ENCODE measurements at regions not wholly inside any gene's neighbourhood (a gene's known extent, or its start where the extent isn't known, plus 50 kb on each side); places are given as distances from the start of the nearest gene placed in this dataset.

GRCh38 chr5:96054311-96055030, 92.8 kb upstream of the ELL2 start:
- Mint-ChIP-seq H3K36me3 (ENCODE audit: low read depth) (no peaks in the 10 kb centered on the region), H3K9me3 (peaks cover 7% of the 10 kb centered on the region), H3K4me3 (no peak overlapping the region), H3K27me3 (ENCODE audit: low read depth) (peaks cover 3% of the 10 kb centered on the region), H3K27ac (no peak overlapping the region), H3K4me1 (ENCODE audit: low read depth) (no peaks in the 10 kb centered on the region)
- no peak for DNase-seq (ENCODE audit: low spot score)

- H3K9me3 Mint-ChIP-seq = peaks cover 7% of the 10 kb centered on the region
- H3K27me3 Mint-ChIP-seq (ENCODE audit: low read depth) = peaks cover 3% of the 10 kb centered on the region
- H3K4me3 Mint-ChIP-seq = no peak overlapping the region
- no peaks in the 10 kb centered on the region for H3K4me1 Mint-ChIP-seq (ENCODE audit: low read depth)
- DNase-seq (ENCODE audit: low spot score) = no peak
- H3K36me3 Mint-ChIP-seq (ENCODE audit: low read depth) = no peaks in the 10 kb centered on the region
- H3K27ac Mint-ChIP-seq = no peak overlapping the region
Observed at GRCh38 chr5:96053063-96053735, 91.5 kb upstream of the ELL2 start.

DNA sequence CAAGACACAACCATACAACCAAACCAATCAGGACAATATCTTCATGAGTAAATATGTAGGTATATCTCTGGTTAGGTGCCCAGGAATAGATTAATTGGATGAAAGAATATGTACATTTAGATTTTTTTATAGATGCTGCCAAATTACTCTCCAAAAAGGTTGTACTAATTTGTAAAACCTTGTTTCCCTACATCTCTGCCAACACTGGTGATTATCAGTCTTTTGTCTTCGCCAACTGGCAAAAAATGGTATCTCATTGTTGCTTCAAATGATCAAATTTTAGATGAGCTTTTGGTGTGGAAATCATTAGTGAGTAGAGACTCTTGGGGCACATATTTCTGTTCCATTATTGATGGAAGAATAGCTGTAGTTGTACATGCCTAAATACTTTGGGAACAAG, 90.7 kb upstream of the ELL2 start:
- Mint-ChIP-seq H3K4me3 (no peak overlapping the region), H3K36me3 (ENCODE audit: low read depth) (no peaks in the 10 kb centered on the region), H3K4me1 (ENCODE audit: low read depth) (no peaks in the 10 kb centered on the region), H3K27me3 (ENCODE audit: low read depth) (peaks cover 3% of the 10 kb centered on the region), H3K9me3 (peaks cover 7% of the 10 kb centered on the region), H3K27ac (no peak overlapping the region)
- DNase-seq (ENCODE audit: low spot score) = no peak

DNA sequence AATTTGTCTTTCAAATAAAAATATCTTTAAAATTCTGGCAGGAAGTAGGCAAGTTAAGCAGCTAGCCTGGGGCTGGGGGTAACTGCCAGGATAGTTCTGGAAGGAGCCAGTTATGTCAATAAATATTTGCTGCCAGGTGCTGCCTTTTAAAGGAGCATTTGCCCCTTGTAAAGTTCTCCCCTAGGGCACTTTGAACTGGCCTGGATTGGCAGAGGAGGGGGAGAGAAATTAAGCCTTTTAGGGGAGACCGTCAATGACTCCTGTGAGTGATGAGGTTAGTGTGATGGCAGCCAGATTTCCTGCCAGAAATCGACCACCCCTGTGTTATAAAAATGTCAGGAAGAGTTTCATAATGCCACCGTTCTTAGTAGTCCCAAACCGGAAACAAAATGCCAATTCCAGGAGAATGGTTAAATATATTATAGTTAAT, 89.8 kb upstream of the ELL2 start:
- no peak overlapping the region for H3K27ac Mint-ChIP-seq
- H3K4me1 Mint-ChIP-seq (ENCODE audit: low read depth) = no peaks in the 10 kb centered on the region
- H3K4me3 Mint-ChIP-seq = no peak overlapping the region
- DNase-seq (ENCODE audit: low spot score) = no peak
- peaks cover 7% of the 10 kb centered on the region for H3K9me3 Mint-ChIP-seq
- no peaks in the 10 kb centered on the region for H3K36me3 Mint-ChIP-seq (ENCODE audit: low read depth)
- H3K27me3 Mint-ChIP-seq (ENCODE audit: low read depth) = peaks cover 3% of the 10 kb centered on the region

GRCh38 chr5:96050273-96050880, 88.7 kb upstream of the ELL2 start:
- H3K4me3 Mint-ChIP-seq = no peak overlapping the region
- DNase-seq (ENCODE audit: low spot score) = no peak

DNA sequence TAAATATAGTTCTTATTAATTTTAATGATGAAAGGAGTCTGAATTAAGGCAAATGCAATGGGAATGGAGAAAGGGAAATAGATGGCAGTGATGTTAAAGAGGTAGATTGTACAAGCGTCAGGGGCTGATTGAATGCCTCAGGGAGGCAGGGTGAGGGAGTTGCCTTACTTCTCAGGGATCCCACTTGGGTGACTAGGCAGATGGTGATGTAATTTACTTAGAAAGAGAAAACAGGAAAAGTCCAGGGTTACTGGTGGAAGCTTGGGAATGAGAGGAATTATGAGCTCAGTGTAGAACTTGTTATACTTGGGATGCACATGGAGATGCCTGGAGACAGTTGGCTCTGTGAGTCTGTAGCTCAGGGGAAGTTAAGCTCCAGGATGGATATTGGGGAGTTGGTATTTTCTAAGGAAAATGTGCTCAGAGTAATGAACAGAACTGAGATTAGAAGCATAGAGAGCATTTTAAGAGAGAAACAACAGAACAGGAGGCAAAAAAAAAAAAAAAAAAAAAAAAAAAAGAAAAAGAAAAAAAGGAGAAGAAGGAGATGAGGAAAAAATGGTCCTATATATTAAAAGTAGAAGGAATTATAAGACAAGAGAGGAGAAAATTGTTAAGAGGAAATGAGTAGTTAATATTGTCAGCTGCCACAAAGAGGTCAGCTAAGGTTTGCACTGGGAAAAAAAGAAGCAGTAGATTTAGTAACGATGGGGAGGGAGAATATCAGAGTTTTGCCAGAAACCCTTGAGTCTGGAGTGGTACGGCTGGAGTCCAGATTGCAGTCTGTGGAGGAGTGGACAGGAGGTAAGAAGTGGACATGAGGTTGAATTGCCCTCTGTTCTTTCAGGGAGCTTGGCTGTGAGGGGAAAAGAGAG, 88.0 kb upstream of the ELL2 start:
- H3K9me3 Mint-ChIP-seq = peaks cover 7% of the 10 kb centered on the region
- H3K27ac Mint-ChIP-seq = no peak overlapping the region
- no peaks in the 10 kb centered on the region for H3K27me3 Mint-ChIP-seq (ENCODE audit: low read depth)
- H3K4me1 Mint-ChIP-seq (ENCODE audit: low read depth) = no peaks in the 10 kb centered on the region
- H3K36me3 Mint-ChIP-seq (ENCODE audit: low read depth) = no peaks in the 10 kb centered on the region
- no peak overlapping the region for H3K4me3 Mint-ChIP-seq
- DNase-seq (ENCODE audit: low spot score) = no peak

More at GRCh38 chr5:96050273-96050880, 88.7 kb upstream of the ELL2 start:
- H3K36me3 Mint-ChIP-seq (ENCODE audit: low read depth) = no peaks in the 10 kb centered on the region
- no peak overlapping the region for H3K27ac Mint-ChIP-seq
- H3K4me1 Mint-ChIP-seq (ENCODE audit: low read depth) = no peaks in the 10 kb centered on the region
- H3K9me3 Mint-ChIP-seq = peaks cover 7% of the 10 kb centered on the region
- no peaks in the 10 kb centered on the region for H3K27me3 Mint-ChIP-seq (ENCODE audit: low read depth)

DNA sequence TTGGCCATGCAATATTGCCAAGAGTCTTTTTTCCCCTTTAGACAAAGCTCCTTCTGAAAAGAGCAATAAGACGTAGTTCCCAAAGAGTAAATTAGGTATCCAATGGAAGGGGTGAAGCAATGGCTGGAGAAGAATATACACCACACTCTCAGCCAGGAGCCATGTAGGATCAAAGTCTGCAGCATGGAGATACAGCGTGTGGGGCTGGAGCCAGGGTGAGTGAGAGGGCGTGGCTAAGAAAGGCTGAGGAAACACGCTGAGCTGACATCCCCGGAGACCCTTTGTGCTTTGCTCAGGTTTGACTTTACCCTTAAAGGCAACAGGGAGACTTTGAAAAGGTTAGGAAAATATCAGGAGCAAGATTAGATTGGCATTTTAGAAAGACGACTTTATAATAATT, 87.1 kb upstream of the ELL2 start:
- Mint-ChIP-seq H3K27me3 (ENCODE audit: low read depth) (no peaks in the 10 kb centered on the region), H3K4me1 (ENCODE audit: low read depth) (no peaks in the 10 kb centered on the region), H3K4me3 (no peak overlapping the region), H3K36me3 (ENCODE audit: low read depth) (no peaks in the 10 kb centered on the region), H3K9me3 (peaks cover 7% of the 10 kb centered on the region), H3K27ac (no peak overlapping the region)
- no peak for DNase-seq (ENCODE audit: low spot score)

DNA sequence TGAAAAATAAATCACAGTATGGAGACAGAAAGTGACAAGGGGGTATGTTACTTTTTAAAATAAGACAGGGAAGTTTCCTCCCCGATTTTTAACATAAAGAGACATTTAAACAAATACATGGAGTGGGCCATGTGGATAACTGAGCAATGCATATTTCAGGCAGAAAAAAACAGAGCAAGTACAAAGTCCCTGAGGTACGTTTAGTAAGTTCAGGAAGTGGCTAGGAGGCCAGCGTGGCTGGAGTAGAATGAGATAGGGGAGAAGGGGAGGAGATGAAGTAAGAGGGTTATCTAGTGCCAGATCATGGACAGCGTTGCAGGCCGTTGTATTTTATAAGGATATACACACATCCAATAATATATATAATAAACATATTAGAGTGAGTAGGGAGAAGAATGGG, 84.2 kb upstream of the ELL2 start:
- H3K4me3 Mint-ChIP-seq = no peak overlapping the region
- no peak overlapping the region for H3K27ac Mint-ChIP-seq
- H3K4me1 Mint-ChIP-seq (ENCODE audit: low read depth) = no peaks in the 10 kb centered on the region
- no peaks in the 10 kb centered on the region for H3K9me3 Mint-ChIP-seq
- no peaks in the 10 kb centered on the region for H3K36me3 Mint-ChIP-seq (ENCODE audit: low read depth)
- no peak for DNase-seq (ENCODE audit: low spot score)
- no peaks in the 10 kb centered on the region for H3K27me3 Mint-ChIP-seq (ENCODE audit: low read depth)

GRCh38 chr5:96043446-96043845, 81.8 kb upstream of the ELL2 start:
- Mint-ChIP-seq H3K9me3 (no peaks in the 10 kb centered on the region), H3K4me1 (ENCODE audit: low read depth) (no peaks in the 10 kb centered on the region), H3K27ac (no peak overlapping the region), H3K27me3 (ENCODE audit: low read depth) (no peaks in the 10 kb centered on the region), H3K36me3 (ENCODE audit: low read depth) (no peaks in the 10 kb centered on the region), H3K4me3 (no peak overlapping the region)
- no peak for DNase-seq (ENCODE audit: low spot score)

GRCh38 chr5:96037128-96037527, 75.5 kb upstream of the ELL2 start:
- Mint-ChIP-seq H3K9me3 (no peaks in the 10 kb centered on the region), H3K27ac (no peak overlapping the region)
- DNase-seq (ENCODE audit: low spot score) = no peak

DNA sequence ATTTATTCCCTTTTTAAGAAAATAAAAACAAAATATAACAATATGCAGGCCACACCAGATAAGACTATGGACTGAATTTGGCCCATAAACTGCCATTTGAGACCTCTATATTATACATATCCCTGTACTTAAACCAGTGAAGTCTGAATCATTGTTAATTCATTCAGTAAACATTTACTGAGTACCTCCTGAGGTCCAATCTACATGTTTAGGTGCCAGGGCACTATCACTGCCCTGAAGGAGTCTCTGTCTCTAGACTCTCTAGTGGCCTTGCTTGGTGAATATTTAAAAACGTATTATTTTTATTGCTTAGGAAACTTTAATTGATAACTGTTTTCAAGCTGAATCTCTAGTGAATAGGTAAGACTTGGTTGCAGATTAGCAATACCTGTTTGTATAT, 74.7 kb upstream of the ELL2 start:
- Mint-ChIP-seq H3K4me3 (no peak overlapping the region), H3K4me1 (ENCODE audit: low read depth) (no peaks in the 10 kb centered on the region), H3K36me3 (ENCODE audit: low read depth) (no peaks in the 10 kb centered on the region)

More at GRCh38 chr5:96037128-96037527, 75.5 kb upstream of the ELL2 start:
- no peaks in the 10 kb centered on the region for H3K27me3 Mint-ChIP-seq (ENCODE audit: low read depth)
- H3K4me3 Mint-ChIP-seq = no peak overlapping the region
- H3K4me1 Mint-ChIP-seq (ENCODE audit: low read depth) = no peaks in the 10 kb centered on the region
- H3K36me3 Mint-ChIP-seq (ENCODE audit: low read depth) = no peaks in the 10 kb centered on the region

GRCh38 chr5:96035796-96036195, 74.1 kb upstream of the ELL2 start:
- no peaks in the 10 kb centered on the region for H3K27me3 Mint-ChIP-seq (ENCODE audit: low read depth)

More for the DNA sequence above, 74.7 kb upstream of the ELL2 start:
- no peaks in the 10 kb centered on the region for H3K27me3 Mint-ChIP-seq (ENCODE audit: low read depth)
- H3K27ac Mint-ChIP-seq = no peak overlapping the region
- DNase-seq (ENCODE audit: low spot score) = no peak
- H3K9me3 Mint-ChIP-seq = no peaks in the 10 kb centered on the region

DNA sequence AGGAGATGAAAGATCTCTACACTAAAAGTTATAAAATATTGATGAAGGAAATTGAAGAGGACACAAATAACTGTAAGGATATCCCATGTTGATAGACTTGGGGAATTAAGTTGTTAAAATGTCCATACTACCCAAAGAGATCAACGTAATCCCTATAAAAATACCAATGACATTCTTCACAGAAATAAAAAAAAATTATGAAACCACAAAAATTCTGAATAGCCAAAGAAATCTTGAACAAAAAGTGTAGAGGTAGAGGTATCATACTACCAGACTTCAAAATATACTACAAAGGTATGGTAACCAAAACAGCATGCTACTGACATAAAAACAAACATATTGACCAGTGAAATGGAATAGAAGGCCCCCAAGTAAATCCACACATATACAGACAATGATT, 71.5 kb upstream of the ELL2 start:
- Mint-ChIP-seq H3K4me3 (no peak overlapping the region), H3K27ac (no peak overlapping the region), H3K27me3 (ENCODE audit: low read depth) (no peaks in the 10 kb centered on the region), H3K4me1 (ENCODE audit: low read depth) (no peaks in the 10 kb centered on the region), H3K9me3 (no peaks in the 10 kb centered on the region), H3K36me3 (ENCODE audit: low read depth) (no peaks in the 10 kb centered on the region)
- DNase-seq (ENCODE audit: low spot score) = no peak

More at GRCh38 chr5:96035796-96036195, 74.1 kb upstream of the ELL2 start:
- Mint-ChIP-seq H3K4me1 (ENCODE audit: low read depth) (no peaks in the 10 kb centered on the region), H3K27ac (no peak overlapping the region), H3K4me3 (no peak overlapping the region), H3K9me3 (no peaks in the 10 kb centered on the region), H3K36me3 (ENCODE audit: low read depth) (no peaks in the 10 kb centered on the region)
- DNase-seq (ENCODE audit: low spot score) = no peak

All from T-helper 2 cell treated with Interferon-gamma antibody and Interleukin-4, amounts not matched to agents 5 μg/mL and 100 μg/mL, for 36 hours (primary cell).